ENCODE measurements at regions not wholly inside any gene's neighbourhood (a gene's known extent, or its start where the extent isn't known, plus 50 kb on each side); places are given as distances from the start of the nearest gene placed in this dataset.

DNA sequence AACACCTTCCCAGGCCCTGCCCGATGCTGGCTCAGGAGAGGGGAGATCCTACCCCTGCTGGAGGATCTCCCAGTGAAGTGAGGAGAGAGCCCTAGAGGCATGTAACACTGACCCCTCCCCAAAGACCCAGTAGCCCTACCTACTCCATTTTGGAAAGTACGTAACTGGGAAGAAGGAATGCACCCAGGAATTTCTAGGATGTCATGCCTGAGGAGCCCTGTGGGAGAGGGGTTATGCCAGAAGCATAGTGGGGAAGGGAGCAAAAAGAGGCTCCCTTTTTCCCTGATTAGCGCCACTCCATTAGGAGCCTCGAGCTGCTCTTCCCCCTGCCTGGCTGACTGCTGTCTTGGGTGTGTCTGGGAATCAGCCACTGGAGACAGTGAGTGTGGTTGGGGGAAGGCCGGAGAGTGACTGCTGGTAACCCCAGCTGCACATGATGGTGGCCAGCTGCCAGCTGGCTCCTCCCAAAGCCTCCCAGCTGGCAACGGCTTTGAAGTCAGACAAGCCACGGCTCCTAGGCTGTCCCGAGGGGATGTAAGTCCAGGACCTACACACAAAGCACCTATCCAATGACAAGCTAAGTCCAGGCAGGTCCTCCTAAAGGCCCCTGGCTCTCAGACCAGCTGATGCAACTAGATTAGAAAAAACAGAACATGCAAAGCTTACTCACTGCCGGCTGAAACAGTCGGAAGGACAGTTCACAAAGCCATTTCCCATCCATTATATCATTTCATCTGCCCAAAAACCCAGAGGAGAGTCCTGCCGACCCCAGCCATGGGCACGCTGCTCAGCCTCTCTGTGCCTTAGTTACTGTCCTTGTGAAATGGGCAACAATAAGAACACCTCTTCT, 136.5 kb upstream of the ABCA1 start:
- DNase-seq = peak; percentile 97

DNA sequence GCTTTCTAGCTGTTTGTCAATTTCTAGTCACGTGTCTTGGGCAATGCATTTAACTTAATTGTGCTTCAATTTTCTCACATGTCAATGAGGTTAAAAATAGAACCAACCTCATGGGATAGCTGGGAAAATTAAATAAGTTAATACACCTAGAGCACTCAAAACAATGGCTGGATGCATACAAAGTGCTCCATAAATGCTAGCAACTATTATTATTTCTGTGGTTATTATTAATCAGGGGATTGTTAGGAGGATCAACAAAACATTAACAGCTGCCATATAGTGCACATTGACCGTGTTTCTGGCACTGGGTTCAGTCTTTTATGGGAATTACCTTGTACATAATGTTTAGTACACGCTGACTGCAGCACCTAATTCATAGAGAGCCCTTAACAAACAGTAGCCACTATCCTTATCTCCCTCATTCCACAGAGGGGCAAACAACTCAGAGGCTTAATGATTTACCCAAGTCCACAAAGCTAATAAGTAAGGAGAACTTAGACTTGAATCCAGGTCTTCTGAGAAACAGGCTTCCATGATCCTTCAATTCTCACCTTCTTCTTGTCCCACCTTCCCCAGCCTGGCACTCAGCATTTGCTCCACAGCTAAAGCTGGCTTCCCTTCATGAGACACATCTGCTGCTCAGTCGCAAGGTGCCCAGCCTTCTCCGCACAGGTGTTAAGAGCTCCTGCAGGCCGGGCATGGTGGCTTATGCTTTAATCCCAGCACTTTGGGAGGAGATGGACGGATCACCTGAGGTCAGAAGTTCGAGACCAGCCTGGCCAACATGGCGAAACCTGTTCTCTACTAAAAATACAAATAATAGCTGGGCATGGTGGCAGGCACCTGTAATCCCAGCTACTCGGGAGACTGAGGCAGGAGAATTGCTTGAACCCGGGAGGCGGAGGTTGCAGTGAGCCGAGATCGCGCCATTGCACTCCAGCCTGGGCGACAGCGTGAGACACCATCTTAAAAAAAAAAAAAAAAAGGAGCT, 137.4 kb upstream of the ABCA1 start:
- DNase-seq = no peak

DNA sequence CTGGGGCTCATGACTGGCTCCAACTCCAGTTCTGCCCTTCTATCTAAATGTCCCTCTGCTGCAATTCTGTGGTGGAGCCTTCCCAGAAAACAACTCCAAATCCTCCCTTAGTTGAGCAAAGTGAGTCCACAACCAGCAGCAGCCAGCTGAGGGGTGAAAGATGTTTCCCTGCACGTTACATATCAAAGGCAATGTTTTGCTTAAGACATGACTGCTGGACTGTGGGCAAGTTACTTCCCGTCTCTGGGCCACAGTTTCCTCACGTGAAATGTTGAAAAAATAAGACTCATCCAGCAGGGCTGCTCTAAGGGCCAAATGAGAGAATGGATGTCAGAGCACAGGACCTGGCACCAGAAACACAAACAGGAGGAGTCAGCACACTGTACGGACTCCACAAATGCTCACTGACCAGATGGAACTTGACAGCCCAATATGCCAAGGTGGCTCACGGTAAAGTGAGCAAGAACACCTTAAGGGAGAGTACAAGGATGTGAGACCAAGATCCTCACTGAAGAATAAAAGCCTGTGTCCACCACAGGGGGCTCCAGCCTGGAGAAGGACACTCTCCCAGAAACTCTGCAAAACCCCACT, 138.4 kb upstream of the ABCA1 start:
- DNase-seq = no peak

DNA sequence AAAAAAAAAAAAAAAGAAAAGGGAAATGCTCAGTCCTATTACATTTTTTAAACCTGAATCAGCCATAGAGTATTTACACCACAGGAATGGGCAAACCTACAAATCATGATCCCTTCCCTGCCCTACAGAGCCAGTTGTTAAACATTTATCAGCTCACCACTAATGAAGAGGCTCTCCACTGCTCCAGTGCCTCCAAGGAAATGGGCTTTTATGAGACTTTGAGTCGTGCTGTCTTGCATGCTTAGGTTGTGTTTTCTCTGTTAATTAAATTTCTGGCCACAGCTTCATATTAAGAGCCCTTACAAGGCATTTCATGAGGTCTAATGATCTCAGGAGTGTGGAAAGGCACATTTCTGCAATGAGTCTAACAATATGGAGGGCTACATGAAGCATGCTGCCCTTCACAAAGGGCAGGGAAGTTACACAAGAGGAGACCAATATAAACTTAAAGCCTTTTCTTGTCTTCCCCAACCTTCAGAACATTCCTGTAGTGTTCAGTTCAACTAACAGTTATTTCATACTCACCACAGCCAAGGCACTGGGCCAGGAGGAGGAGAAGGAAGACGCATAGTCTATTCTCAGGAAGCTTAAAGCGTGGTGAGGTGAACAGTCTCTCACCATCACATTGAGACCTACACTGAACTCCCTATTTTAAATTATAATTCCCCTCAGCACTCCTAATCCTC, 140.1 kb upstream of the ABCA1 start:
- no peak for DNase-seq

DNA sequence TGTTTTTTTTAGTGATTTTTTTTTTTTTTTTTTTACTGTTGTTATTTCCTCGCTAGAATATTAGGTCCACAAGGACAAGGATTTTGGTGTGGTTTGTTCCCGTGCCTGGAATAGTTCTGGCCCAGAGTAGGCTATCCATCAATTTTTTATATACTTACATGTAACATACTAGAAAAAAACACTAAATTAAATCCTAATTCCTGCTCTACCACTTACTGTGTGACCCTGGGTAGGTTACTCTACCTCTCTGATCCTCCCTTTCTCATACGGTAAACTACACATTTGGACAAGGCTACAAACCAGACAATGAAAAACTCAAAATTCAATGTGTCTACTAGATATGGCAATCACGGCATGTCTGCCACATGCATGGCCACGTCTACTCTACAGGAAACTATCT, 141.3 kb upstream of the ABCA1 start:
- no peak for DNase-seq

DNA sequence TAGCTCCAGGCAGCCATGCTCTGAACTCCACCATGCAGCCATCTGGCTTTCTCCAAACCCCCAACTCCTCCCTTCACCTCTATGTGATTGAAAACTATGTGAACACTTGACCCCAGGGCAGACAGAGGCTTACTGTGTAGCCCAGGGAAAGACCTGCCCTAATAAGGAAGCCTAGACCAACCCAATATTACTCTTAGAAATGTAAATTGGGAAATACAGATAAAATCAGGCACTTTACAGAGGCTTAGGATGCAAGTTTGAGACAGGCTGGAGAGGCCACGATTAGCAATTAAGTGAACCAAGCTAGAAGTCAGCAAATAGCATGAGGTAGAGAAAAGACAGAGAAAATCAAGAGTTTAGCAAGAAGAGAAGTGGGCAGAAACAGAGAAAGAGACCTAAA, 141.7 kb upstream of the ABCA1 start:
- DNase-seq = no peak

DNA sequence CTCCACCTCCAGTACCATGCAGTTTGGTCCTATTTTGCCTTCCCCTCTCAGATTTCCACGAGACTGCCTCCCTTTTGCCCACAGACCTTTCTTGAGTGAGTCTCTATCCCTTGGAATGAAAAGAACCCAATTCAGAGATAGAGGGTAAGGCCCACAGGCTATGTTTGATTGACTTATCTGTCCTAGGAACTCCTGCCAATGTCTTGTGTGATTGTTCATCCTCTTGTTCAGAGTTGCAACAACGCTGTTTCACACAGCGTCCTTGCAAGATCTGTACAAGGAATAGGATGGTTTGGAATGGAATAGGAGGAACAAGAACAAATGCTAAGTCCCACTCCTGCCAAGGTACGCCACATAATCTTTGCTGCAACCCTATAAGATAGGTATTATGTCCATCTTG, 142.2 kb upstream of the ABCA1 start:
- no peak for DNase-seq

DNA sequence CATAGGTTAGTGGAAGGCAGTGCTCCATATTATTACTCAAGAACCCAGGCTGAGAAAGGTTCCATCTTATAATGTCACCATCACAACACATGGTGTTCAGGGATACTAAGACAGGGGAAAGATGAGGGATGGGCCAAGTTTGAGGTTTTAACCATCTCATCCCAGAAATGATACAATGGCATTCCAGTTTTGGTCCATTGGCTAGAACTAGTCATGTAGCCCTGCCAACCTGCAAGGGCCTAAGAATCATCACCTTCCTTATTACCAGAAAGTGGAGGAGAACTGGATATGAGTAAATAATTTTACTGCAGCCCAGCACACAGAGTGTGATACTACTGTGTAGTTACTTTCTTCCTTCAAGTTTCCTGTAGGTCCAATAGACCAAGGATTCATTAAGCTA, 144.5 kb upstream of the ABCA1 start:
- no peak for DNase-seq

DNA sequence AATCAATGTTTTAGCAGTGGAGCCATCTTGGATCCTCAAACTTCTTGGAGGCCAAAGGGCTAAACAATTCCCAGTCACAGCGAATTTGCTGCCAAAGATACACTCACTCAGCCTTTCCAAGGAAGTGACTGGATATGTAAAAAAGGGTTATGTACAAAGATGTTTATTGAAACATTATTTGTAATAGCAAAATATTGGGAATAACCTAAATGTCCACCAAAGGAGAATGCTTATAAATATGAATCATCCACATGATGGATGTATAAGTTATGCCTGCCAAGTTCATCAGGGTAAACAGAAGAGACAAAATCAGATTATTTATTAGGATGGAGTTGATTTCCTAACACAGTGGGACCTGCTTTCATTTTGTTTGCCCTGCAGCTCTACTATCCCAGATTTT, 145.2 kb upstream of the ABCA1 start:
- no peak for DNase-seq

DNA sequence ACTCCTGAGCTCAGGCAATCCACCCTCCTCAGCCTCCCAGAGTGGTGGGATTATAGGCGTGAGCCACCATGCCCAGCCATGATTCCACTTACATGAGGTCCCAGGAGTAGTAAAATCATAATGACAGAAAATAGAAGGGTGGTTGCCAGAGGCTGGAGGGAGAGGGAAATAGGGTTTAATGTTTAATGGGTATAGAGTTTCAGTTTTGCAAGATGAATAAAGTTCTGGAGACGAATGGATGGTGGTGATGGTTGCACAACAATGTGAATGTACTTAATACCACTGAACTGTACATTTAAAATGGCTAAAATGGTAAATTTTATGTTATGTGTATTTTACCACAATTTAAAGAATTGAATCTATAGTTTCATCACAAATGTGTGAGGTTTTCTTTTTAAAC, 146.5 kb upstream of the ABCA1 start:
- DNase-seq = no peak

DNA sequence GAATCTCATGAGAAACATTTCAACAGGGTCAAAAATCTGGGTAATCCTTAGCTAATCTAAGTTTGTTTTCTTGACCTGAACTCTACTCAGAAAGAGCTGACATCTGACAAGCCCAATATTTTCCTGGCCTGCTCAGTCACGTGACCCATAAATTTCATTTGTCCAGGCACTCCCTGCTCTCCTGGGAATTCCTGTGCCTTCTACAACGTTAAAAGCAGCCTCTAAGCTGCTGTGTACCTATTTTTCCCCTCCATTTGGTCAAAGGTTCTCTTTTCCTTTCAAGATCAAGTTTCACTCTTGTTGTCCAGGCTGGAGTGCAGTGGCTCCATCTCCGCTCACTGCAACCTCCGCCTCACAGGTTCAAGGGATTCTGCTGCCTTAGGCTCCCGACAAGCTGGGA, 148.8 kb upstream of the ABCA1 start:
- DNase-seq = no peak

DNA sequence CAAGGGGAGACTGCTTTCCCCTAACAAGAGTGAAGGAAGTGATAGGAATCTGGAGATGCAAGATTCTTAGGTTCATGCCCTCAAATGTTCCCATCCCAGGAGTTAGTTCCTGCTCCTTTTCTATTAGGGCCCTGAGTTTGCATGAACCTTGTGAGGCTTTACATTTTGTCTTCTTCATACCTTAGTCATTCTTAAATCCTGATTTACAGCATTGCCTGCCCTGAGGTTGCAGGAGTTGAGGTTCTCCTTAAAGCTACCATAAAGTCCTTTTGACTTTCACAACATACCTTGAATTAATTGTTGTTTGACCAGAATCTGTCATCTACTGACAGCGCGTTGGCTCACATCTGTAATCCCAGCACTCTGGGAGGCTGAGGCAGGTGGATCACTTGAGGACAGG, 151.5 kb upstream of the ABCA1 start:
- no peak for DNase-seq

DNA sequence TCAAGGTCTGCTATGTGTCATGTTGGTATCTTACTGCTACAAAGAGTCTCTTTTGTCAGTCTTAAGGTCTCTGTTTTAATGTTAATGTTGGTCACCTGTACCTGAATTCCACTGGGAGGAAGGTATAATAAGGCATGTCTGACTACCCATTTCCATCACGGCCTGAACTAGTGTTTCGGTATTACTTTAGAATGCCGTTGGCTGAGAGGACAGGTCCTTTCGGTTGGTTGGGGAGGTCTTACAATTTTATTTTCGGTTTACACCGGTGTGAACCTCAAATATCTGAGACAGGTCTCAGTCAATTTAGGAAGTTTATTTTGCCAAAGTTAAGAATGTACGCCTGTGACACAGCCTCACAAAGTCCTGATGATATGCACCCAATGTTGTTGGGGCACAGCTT, 154.9 kb upstream of the ABCA1 start:
- DNase-seq = no peak

DNA sequence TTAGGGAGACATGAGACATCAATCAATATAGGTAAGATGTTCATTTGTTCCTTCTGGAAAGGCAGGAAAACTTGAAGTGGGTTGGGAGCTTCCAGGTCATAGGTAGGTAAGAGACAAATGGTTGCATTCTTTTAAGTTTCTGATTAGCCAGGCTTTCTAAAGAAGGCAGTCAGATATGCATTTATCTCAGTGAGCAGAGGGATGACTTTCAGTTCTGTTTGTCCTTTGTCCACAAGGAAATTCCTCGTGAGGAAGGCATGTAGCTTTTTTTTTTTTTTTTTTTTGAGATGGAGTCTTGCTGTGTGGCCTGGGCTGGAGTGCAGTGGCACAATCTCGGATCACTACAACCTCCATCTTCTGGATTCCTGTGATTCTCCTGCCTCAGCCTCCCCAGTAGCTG, 155.3 kb upstream of the ABCA1 start:
- DNase-seq = no peak

DNA sequence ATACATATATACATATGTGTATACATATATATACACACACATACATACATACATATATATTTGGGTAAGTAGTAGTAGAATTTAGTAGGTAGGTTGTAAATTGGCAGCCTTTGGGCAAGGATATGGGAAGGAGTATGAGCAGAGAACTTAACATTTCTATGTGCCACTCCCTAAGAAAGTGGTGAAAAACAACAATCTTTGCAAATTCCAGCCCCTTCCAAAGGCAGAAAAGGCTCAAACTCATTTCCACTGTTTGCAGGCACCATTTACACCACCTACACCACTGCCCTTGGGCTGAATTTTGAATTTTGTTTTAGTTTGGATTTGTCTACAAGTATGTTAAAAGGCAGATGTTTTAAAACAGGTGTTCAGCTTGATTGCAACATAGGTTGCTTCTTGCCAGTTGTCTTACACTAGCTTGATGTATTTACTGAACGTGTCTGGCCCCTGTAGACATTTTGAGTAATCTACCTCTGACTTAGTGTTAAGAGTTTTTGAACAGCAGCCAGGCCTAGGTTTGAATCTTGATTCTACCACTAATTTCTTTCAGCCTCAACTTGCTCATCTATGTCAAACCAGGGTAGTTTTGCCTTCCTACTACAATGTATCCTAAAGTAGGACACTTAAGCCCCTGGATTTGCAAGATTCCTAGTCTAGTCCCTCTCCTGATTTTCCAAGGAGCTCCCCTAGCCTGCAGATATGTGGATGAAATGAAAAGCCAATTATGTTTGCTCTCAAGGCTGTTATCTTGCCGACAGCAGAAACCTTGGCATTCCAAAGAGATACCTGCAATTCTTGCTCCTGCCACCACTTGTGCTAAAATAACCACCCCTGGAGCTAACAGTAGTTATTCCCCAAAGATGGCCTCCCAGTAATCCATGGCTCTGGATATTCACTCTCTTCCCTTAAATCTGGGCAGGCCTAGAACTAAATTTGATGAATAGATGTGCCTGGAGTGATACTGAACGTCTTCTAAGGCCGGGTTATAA, 156.2 kb upstream of the SLC44A1 start:
- peak; percentile 83 for DNase-seq

DNA sequence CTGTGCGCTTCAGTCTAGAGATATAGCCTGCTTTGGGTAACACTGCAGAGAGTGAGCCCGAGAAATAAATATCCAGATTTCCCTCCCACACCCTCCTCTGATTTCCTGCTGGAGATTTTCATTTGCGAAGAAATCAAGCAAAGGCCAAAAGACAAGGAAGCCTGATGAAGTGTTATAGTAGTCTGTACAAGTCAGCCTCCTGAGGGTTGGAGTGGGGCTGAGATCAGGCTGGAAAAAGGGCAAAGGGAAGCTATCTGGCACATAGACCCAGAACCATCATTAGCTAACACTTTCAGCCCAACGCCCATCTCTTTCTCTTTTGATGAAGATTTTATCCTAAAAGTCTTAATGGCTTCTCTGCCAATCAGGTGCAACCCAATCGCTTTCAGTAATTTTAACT, 154.6 kb upstream of the SLC44A1 start:
- no peak for DNase-seq

DNA sequence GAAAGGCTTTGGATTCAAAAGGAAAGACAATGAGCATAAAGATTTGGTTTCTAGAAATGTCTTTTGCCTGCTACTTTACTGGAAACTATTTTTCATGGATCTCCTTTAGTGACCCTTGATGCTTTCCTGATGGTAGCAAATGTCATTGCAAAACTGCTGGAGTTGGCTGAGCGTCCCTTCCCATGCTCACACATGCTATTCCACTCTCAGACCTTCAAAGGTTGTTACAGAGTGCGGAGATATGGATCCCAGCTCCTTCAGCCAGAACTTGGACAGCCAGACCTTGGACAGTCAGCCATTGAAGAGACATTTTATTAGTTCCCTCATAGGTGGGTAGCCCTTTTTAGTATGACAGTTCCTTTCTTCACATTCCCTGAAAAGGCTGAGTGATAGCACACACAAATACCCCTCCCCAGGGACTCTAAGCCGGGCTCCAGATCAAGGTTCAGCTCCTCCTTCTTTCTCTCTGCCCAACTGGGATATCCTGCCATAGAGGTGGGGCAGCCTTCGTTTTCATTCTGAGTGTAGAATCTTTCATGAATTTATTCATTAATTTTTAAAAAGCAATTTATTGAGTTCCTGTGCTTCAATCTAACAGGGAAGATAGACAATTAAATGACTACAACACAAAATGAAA, 153.3 kb upstream of the SLC44A1 start:
- DNase-seq = no peak

DNA sequence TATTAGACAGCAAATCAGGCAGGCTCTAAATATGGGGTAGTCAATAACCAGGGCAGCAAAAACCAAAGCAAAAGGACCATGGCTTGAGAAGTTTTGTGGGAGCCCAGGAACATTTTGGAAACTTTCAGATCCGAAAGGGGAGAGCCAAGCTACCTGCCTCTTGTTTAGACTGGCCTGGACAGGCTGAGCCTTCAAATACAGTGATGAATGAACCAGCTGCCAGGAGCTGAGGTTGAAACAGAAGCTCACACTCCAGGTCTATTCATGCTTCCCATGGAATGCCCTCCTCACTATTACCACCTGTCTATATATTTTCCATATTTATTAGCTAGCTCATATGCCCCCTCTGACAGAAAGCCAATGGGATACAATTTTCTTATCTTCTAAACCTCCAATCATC, 150.8 kb upstream of the SLC44A1 start:
- DNase-seq = no peak

DNA sequence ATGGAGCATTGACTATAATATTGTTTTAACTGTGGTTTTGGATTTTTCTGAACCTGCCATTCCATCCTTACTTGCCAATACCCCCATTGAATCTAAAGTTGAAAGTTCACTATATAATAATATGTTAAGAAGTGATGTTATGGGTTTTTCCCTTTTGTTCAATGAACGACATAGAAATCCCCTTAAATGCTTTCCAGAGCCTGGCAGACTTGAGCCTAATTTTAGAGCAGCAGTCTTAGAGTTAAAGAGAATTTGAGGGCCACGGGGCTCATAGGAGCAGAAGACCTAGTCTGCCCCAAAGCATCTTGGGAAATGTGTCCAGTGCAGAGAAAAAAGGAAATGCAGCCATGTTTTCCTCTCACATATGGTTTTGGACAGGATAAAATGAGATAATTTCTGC, 146.1 kb upstream of the SLC44A1 start:
- no peak for DNase-seq

DNA sequence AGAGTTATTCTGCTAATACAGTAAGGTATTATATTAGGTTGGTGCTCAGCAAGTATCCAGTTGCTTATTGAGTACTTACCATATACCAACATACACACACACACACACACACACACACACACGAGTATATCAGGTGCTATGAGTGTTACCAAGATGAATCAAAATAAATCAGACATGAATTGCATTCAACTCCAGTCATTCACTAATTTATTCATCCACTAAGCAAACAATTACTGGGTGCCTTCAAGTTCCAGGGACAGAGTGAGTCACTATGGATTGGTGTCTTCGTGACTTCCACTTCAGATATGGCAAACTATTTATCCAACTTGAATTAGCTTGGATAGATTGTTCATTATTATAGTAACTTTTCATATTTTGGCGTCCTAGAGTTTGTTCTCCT, 140.7 kb upstream of the SLC44A1 start:
- DNase-seq = no peak

DNA sequence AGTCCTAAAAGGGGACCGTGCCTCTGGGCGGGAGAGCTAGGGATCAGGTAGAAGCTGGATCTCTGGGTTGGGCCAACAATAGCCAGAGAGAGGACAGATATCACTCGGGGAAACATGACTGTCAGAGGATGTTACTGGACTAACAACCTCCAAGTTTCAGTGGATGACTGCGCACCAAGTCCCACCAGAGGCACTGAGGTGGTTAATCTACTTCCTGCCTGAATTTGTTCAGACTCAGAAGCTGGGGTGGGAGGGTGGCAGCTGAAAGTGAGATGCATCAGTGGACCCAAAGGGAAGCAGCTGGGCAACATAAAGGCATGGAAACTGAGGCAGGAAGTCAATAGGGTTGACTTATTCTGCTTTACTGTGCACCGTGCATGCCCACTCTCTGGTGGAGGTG, 130.1 kb upstream of the SLC44A1 start:
- DNase-seq = no peak

Data from tongue (tissue), 1 donor.